SKM-1 treated with dmso at 0.1 percent for 144 hours (cell line): ENCODE measurements at regions not wholly inside any gene's neighbourhood (a gene's known extent, or its start where the extent isn't known, plus 50 kb on each side); places are given as distances from the start of the nearest gene placed in this dataset.

Experiments
- DNase-seq: peaks from one replicate; lab custom pipeline; 2025; ENCODE audit not compliant: unreplicated experiment; lab: John Stamatoyannopoulos, UW

- no peak for DNase-seq
Observed at GRCh38 chr5:58156973-58157701, 302.7 kb downstream of the PLK2 start.

GRCh38 chr5:58156361-58156760 is 303.5 kb downstream of the PLK2 start:
- DNase-seq = no peak

- no peak for DNase-seq
Observed at GRCh38 chr5:58153255-58153654, 306.6 kb downstream of the PLK2 start.

- DNase-seq = no peak
Observed at GRCh38 chr5:58151414-58151813, 308.5 kb downstream of the PLK2 start.

GRCh38 chr5:58150926-58151325 is 309.0 kb downstream of the PLK2 start:
- no peak for DNase-seq

- DNase-seq = no peak
Observed at GRCh38 chr5:58149746-58150145, 310.1 kb downstream of the PLK2 start.

- DNase-seq = no peak
Observed at GRCh38 chr5:58149345-58149744, 310.5 kb downstream of the PLK2 start.

GRCh38 chr5:58148254-58148775 is 311.6 kb downstream of the PLK2 start:
- DNase-seq = no peak

- no peak for DNase-seq
Observed at GRCh38 chr5:58145397-58145934, 314.4 kb downstream of the PLK2 start.

GRCh38 chr5:58143727-58144126 is 316.2 kb downstream of the PLK2 start:
- no peak for DNase-seq

- no peak for DNase-seq
Observed at GRCh38 chr5:58143181-58143580, 316.7 kb downstream of the PLK2 start.

- no peak for DNase-seq
Observed at GRCh38 chr5:58138791-58139190, 321.1 kb downstream of the PLK2 start.

GRCh38 chr5:58136406-58136805 is 323.5 kb downstream of the PLK2 start:
- no peak for DNase-seq

- DNase-seq = no peak
Observed at GRCh38 chr5:58135571-58136335, 324.1 kb downstream of the PLK2 start.

GRCh38 chr5:58133631-58134296 is 326.1 kb downstream of the PLK2 start:
- DNase-seq = no peak

- no peak for DNase-seq
Observed at GRCh38 chr5:58133216-58133615, 326.7 kb downstream of the PLK2 start.

- no peak for DNase-seq
Observed at GRCh38 chr5:58127255-58128220, 332.3 kb downstream of the PLK2 start.

- no peak for DNase-seq
Observed at GRCh38 chr5:58123501-58123900, 336.4 kb downstream of the PLK2 start.

GRCh38 chr5:58122848-58123392 is 337.0 kb downstream of the PLK2 start:
- DNase-seq = no peak

- DNase-seq = no peak
Observed at GRCh38 chr5:58122157-58122556, 337.7 kb downstream of the PLK2 start.
